SJSA1 (cell line): ENCODE measurements at regions not wholly inside any gene's neighbourhood (a gene's known extent, or its start where the extent isn't known, plus 50 kb on each side); places are given as distances from the start of the nearest gene placed in this dataset.

Source experiments
- DNase-seq, 2 experiments: peaks; one replicate each; pipeline ENCODE4 v3.0.0-alpha.2; 2015 to 2020; ENCODE audit warnings: low spot score in 2 of 2, low read depth in 1 of 2
- H3K27ac ChIP-seq: fragments of 250-450 bp; sonication (Bioruptor Pico); 2 replicates; pipeline ENCODE4 v1.5.1; 2020; ENCODE audit warnings: mild to moderate bottlenecking, moderate library complexity
- H3K27me3 ChIP-seq: fragments of 250-450 bp; sonication (Bioruptor Pico); replicated peaks from 2 replicates; pipeline ENCODE4 v1.5.1; 2020; ENCODE audit warnings: mild to moderate bottlenecking, moderate library complexity
- H3K36me3 ChIP-seq: fragments of 250-450 bp; sonication (Bioruptor Pico); 2 replicates; pipeline ENCODE4 v1.5.1; 2020; ENCODE audit warnings: mild to moderate bottlenecking
- H3K4me1 ChIP-seq: fragments of 250-450 bp; sonication (Bioruptor Pico); replicated peaks from 2 replicates; pipeline ENCODE4 v1.6.1; 2021; ENCODE audit warnings: mild to moderate bottlenecking
- H3K4me3 ChIP-seq: fragments of 250-450 bp; sonication (Bioruptor Pico); 2 replicates; pipeline ENCODE4 v1.5.1; 2020; ENCODE audit warnings: mild to moderate bottlenecking
- H3K9me3 ChIP-seq: fragments of 250-450 bp; sonication (Bioruptor Pico); replicated peaks from 2 replicates; pipeline ENCODE4 v1.5.1; 2020; ENCODE audit warnings: mild to moderate bottlenecking

GRCh38 chr3:147713234-147714133, 304.3 kb downstream of the ZIC1 start:
- Histone ChIP-seq H3K27ac (no peak overlapping the region), H3K4me1 (no peaks in the 10 kb centered on the region), H3K27me3 (no peaks in the 10 kb centered on the region), H3K9me3 (no peaks in the 10 kb centered on the region), H3K4me3 (no peak overlapping the region), H3K36me3 (no peaks in the 10 kb centered on the region)
- DNase-seq, result no peak

DNA sequence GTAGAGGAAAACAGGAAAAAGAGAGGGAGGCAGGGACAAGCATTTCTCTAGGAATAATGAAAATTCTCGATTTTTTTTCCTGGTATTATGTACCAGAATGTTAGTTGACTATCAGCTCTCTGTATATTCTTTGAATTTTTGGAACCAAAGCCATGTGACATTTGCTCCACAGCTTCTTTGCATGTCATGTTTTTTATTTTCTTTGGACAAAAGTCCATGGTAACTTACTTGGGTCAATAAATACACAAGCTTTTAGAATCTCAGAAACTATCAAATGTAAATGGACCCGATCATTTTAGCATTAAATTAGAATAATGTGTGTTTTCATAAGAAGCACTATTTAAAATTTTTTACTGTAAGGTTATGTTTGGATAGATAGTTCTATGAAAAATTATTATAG, 320.5 kb downstream of the ZIC1 start:
- H3K9me3 ChIP-seq, result no peaks in the 10 kb centered on the region

GRCh38 chr3:147730284-147730683, 321.1 kb downstream of the ZIC1 start:
- H3K36me3 ChIP-seq, result no peaks in the 10 kb centered on the region
- H3K9me3 ChIP-seq, result no peaks in the 10 kb centered on the region
- no peak for DNase-seq
- no peak overlapping the region for H3K4me3 ChIP-seq
- H3K27ac ChIP-seq, result no peak overlapping the region
- H3K4me1 ChIP-seq, result no peaks in the 10 kb centered on the region
- H3K27me3 ChIP-seq, result no peaks in the 10 kb centered on the region

More for the DNA sequence above, 320.5 kb downstream of the ZIC1 start:
- Histone ChIP-seq H3K36me3 (no peaks in the 10 kb centered on the region), H3K4me1 (no peaks in the 10 kb centered on the region), H3K4me3 (no peak overlapping the region), H3K27me3 (no peaks in the 10 kb centered on the region), H3K27ac (no peak overlapping the region)
- no peak for DNase-seq

DNA sequence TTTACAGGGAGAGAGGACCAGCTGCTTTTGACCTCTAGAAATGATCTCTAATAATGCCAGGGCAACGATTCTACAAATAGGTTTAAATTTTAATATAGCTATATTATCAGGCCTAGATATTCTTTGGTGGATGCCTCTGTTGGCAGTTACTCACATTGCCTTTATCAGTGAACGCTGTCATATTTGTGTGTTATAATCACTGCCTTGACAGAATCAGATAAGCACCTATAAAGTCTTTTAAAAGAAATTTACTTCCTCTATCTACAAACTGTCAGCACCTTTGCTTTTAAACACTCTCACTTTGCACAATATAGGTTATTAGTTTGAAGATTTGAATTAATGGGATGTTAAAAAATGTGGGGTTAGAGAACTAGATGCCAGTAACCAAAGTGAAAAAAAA, 324.1 kb downstream of the ZIC1 start:
- Histone ChIP-seq H3K27ac (no peak overlapping the region), H3K27me3 (no peaks in the 10 kb centered on the region), H3K4me1 (no peaks in the 10 kb centered on the region), H3K9me3 (no peaks in the 10 kb centered on the region), H3K36me3 (no peaks in the 10 kb centered on the region), H3K4me3 (no peak overlapping the region)
- DNase-seq, result no peak

DNA sequence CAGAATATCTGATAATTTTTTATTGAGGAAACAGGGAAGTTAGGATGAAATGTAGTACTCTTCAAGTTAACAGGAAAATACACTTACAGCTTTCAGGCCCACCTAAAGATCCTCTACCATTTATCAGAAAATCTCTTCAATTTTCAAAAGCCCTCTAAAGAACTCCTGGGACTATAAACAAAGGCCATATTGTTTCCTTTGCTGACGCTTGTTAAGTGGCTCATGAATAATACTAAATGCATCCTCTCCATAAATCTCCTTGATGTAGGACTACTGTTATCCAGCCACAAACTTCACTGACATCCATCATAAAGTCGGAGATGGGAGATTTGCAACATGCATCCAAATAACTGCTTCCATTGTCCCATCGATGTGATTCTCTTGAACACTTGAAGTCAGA, 326.5 kb downstream of the ZIC1 start:
- H3K36me3 ChIP-seq, result no peaks in the 10 kb centered on the region
- no peak overlapping the region for H3K27ac ChIP-seq
- H3K9me3 ChIP-seq, result no peaks in the 10 kb centered on the region
- no peaks in the 10 kb centered on the region for H3K27me3 ChIP-seq
- no peak for DNase-seq
- H3K4me1 ChIP-seq, result no peaks in the 10 kb centered on the region
- H3K4me3 ChIP-seq, result no peak overlapping the region

GRCh38 chr3:147736226-147736625, 327.1 kb downstream of the ZIC1 start:
- H3K36me3 ChIP-seq, result no peaks in the 10 kb centered on the region
- DNase-seq, result no peak
- no peaks in the 10 kb centered on the region for H3K4me1 ChIP-seq
- no peak overlapping the region for H3K27ac ChIP-seq
- H3K4me3 ChIP-seq, result no peak overlapping the region
- no peaks in the 10 kb centered on the region for H3K9me3 ChIP-seq
- H3K27me3 ChIP-seq, result no peaks in the 10 kb centered on the region

GRCh38 chr3:147737376-147737775, 328.2 kb downstream of the ZIC1 start:
- Histone ChIP-seq H3K4me3 (no peak overlapping the region), H3K4me1 (no peaks in the 10 kb centered on the region), H3K36me3 (no peaks in the 10 kb centered on the region), H3K27me3 (no peaks in the 10 kb centered on the region), H3K27ac (no peak overlapping the region), H3K9me3 (no peaks in the 10 kb centered on the region)
- no peak for DNase-seq

DNA sequence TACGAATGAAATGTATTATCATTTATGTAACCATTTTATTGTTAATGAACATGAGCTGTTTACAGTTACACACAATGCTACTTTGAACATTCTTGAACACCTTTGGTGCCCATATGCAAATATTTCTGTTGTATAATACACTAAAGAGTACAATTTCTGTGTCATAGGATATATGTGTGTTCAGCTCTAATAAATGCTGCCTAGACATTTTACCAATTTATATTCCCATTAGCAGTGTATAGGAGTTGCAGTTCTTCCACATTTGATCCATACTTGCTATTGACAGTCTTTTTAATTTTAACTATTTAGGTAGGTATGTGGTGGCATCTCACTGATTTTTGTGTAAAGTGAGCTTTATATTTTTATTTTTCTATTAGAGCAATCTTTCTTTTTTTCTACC, 331.8 kb downstream of the ZIC1 start:
- Histone ChIP-seq H3K4me3 (no peak overlapping the region), H3K36me3 (no peaks in the 10 kb centered on the region), H3K27ac (no peak overlapping the region), H3K9me3 (no peaks in the 10 kb centered on the region), H3K4me1 (no peaks in the 10 kb centered on the region), H3K27me3 (no peaks in the 10 kb centered on the region)
- DNase-seq, result no peak

DNA sequence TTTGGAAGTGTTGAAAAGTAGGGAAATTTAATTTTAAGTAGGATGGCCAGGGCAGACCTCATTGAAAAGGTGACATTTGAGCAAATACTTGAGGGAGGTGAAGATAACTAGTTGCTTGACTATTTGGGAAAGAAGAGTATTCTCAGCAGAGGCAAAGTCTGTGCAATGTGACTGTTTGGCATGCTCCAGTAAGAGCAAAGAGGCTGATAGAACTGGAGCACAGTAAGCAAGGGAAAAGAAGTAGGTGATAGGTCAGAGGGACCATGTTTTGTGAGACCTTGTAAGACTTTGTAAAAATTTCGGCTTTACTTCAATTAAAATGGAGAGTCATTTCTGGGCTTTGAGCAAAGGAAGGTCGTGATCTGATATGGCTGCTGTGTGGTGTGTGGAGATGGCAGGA, 335.8 kb downstream of the ZIC1 start:
- DNase-seq, result no peak
- Histone ChIP-seq H3K9me3 (no peaks in the 10 kb centered on the region), H3K27ac (no peak overlapping the region), H3K27me3 (no peaks in the 10 kb centered on the region), H3K36me3 (no peaks in the 10 kb centered on the region), H3K4me3 (no peak overlapping the region), H3K4me1 (no peaks in the 10 kb centered on the region)

GRCh38 chr3:147755310-147755709, 346.1 kb downstream of the ZIC1 start:
- H3K9me3 ChIP-seq, result no peaks in the 10 kb centered on the region
- no peak overlapping the region for H3K4me3 ChIP-seq
- H3K36me3 ChIP-seq, result no peaks in the 10 kb centered on the region
- H3K27ac ChIP-seq, result no peak overlapping the region
- H3K27me3 ChIP-seq, result no peaks in the 10 kb centered on the region
- H3K4me1 ChIP-seq, result no peaks in the 10 kb centered on the region
- DNase-seq, result no peak

GRCh38 chr3:147756476-147756875, 347.3 kb downstream of the ZIC1 start:
- Histone ChIP-seq H3K9me3 (no peaks in the 10 kb centered on the region), H3K27ac (no peak overlapping the region), H3K4me1 (no peaks in the 10 kb centered on the region), H3K36me3 (no peaks in the 10 kb centered on the region), H3K4me3 (no peak overlapping the region), H3K27me3 (no peaks in the 10 kb centered on the region)
- DNase-seq, result no peak

DNA sequence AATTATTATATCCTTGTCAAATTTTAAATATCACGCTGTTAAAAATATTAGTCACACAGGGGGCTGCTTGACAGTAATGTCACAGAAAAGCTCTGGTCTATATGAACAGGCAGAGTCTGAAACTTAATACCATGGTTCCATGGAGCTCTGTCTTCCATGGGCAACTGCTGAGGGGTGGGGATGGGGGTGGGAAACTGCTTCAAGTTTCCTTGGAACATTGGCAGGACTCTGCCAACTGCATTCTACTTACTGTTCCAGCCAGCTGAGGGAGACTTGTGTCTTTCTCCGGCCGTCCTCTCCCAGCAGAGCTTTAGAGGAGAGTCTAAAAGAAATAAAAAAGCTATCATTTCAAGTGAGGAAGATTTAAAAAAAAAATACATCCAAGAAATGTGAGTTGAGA, 348.7 kb downstream of the ZIC1 start:
- Histone ChIP-seq H3K27me3 (no peaks in the 10 kb centered on the region), H3K4me1 (no peaks in the 10 kb centered on the region), H3K36me3 (no peaks in the 10 kb centered on the region), H3K9me3 (no peaks in the 10 kb centered on the region), H3K4me3 (no peak overlapping the region), H3K27ac (no peak overlapping the region)
- DNase-seq, result no peak

GRCh38 chr3:147758771-147759170, 349.6 kb downstream of the ZIC1 start:
- no peaks in the 10 kb centered on the region for H3K27me3 ChIP-seq
- H3K27ac ChIP-seq, result no peak overlapping the region
- no peaks in the 10 kb centered on the region for H3K9me3 ChIP-seq
- no peak overlapping the region for H3K4me3 ChIP-seq
- no peaks in the 10 kb centered on the region for H3K4me1 ChIP-seq
- no peak for DNase-seq
- no peaks in the 10 kb centered on the region for H3K36me3 ChIP-seq

GRCh38 chr3:147760085-147760484, 350.9 kb downstream of the ZIC1 start:
- no peaks in the 10 kb centered on the region for H3K27me3 ChIP-seq
- H3K9me3 ChIP-seq, result no peaks in the 10 kb centered on the region
- DNase-seq, result no peak
- H3K4me3 ChIP-seq, result no peak overlapping the region
- H3K27ac ChIP-seq, result no peak overlapping the region
- H3K36me3 ChIP-seq, result no peaks in the 10 kb centered on the region
- no peaks in the 10 kb centered on the region for H3K4me1 ChIP-seq

DNA sequence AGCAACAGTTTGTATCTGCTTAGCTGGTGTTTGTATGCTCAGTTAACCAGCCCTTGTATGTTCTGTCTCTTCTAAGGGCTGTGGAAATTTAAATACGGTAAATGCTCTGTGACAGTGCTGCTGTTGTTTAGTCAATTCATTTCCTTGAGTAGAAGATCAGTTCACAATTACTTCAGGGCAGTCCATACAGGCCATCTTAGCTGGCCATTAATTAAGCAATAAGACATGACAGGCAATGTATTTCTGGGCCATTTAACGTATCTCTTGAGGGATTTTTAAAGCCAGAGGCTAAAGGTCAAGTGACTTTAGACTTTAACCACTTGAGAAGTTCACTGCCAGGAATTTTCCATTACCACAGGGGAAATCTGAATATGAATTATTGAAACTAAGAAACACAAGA, 351.8 kb downstream of the ZIC1 start:
- no peaks in the 10 kb centered on the region for H3K36me3 ChIP-seq
- no peaks in the 10 kb centered on the region for H3K4me1 ChIP-seq
- DNase-seq, result no peak
- H3K9me3 ChIP-seq, result no peaks in the 10 kb centered on the region
- H3K27ac ChIP-seq, result no peak overlapping the region
- H3K27me3 ChIP-seq, result no peaks in the 10 kb centered on the region
- no peak overlapping the region for H3K4me3 ChIP-seq
